ENCODE measurements at regions not wholly inside any gene's neighbourhood (a gene's known extent, or its start where the extent isn't known, plus 50 kb on each side); places are given as distances from the start of the nearest gene placed in this dataset.
A peak's percentile ranks its signal among the peaks of the same experiment; 100 is the strongest.

DNA sequence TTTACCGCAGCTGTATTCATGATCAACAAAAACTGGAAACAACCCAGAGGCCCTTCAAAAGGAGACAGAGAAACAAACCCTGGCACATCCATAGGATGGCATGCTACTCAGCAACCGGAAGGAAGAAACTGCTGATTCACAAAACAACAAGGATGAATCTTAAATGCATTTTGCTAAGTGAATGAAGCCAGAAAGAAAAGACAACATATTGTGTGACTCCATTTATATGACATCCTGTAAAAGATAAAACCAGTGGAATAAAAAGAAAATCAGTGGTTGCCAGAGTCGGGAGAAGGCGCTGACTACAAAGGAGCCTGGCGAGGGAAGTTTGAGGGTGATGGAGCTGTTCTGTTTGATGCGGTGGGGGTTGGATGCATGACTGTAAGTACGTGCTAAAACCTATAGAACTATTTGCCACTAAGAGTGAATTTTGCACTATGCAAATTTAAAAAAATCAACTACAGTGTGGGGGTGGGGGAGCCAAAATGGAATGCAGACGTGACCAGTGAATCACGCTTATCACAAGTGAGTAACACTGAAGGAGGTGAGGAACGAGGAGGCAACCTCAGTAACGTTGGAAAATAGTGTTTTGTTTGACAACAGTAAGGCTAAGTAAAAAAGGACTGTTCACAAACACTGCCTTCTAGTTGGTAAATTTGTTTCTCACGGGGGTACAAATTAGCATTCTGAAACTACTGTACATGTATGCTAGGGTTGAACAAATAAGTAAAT is 108.9 kb downstream of the INHBB start:
- Histone ChIP-seq H4K20me1 (ENCODE audit: low read length) (no peaks in the 10 kb centered on the region), H3K4me2 (ENCODE audit: low read length) (no peak overlapping the region), H3K36me3 (ENCODE audit: low read depth, low read length) (no peaks in the 10 kb centered on the region), H3F3A (ENCODE audit: low read length, unreplicated experiment) (no peaks in the 10 kb centered on the region), H2AFZ (ENCODE audit: low read length) (peak overlapping the region; percentile 33; the same call in 1 of the 2 replicates), H3K9me3 (ENCODE audit: low read length) (no peaks in the 10 kb centered on the region), H3K4me1 (ENCODE audit: insufficient read depth, low read length) (peaks cover 16% of the 10 kb centered on the region), H3K4me3 (ENCODE audit: low read length) (no peak overlapping the region), H3K27me3 (ENCODE audit: low read length) (no peaks in the 10 kb centered on the region), H3K9me2 (replicated peaks; ENCODE audit: low read length) (no peaks in the 10 kb centered on the region), H3K27ac (ENCODE audit: low read length) (no peak overlapping the region), H3K79me2 (ENCODE audit: low read length) (no peaks in the 10 kb centered on the region), H3K9ac (ENCODE audit: low read length) (no peak overlapping the region)
- DNase-seq, result peak; percentile 18
- BruUV-seq (replicated peaks), result no TSS peak
- ChIA-PET POLR2A (ENCODE audit: unreplicated experiment) (no interaction called here), CTCF (no interaction called here)
- ATAC-seq, result peak; percentile 37; the same call in 1 of the 2 replicates
- intact Hi-C loops (cut with micrococcal nuclease), result no loop called here
- TF ChIP-seq, protein P1, sequence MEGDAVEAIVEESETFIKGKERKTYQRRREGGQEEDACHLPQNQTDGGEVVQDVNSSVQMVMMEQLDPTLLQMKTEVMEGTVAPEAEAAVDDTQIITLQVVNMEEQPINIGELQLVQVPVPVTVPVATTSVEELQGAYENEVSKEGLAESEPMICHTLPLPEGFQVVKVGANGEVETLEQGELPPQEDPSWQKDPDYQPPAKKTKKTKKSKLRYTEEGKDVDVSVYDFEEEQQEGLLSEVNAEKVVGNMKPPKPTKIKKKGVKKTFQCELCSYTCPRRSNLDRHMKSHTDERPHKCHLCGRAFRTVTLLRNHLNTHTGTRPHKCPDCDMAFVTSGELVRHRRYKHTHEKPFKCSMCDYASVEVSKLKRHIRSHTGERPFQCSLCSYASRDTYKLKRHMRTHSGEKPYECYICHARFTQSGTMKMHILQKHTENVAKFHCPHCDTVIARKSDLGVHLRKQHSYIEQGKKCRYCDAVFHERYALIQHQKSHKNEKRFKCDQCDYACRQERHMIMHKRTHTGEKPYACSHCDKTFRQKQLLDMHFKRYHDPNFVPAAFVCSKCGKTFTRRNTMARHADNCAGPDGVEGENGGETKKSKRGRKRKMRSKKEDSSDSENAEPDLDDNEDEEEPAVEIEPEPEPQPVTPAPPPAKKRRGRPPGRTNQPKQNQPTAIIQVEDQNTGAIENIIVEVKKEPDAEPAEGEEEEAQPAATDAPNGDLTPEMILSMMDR (conservative IDR thresholded peaks at IDR 0.05; ENCODE audit: low read depth, low read length), result no peak
- TF ChIP-seq EZH2phosphoT487 (IDR thresholded peaks at IDR 0.05; ENCODE audit: borderline replicate concordance, low read length) (no peak), EZH2 (IDR thresholded peaks at IDR 0.05; ENCODE audit: low read length, unreplicated experiment) (no peak)

DNA sequence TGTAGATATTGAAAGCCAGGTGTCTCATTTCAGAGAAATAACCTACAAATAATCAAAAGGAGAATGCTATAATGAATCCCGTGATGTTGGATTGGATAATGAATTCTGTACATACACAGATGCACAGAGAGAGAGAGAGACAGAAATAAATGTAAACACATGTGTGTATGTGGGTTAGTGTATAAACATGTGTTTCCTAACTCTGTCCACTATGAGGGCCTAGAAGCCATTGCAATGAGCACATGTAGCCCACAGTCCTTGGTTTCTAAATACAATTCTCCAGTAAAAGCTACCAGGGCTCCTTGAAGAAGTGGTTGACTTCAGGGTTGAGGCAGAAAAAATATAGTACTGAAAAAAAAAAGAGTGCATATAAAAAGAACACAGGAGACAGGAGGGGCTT is 109.5 kb downstream of the INHBB start:
- Histone ChIP-seq H3F3A (ENCODE audit: low read length, unreplicated experiment) (no peaks in the 10 kb centered on the region), H3K9me2 (replicated peaks; ENCODE audit: low read length) (no peaks in the 10 kb centered on the region), H3K4me3 (ENCODE audit: low read length) (no peak overlapping the region), H3K27ac (ENCODE audit: low read length) (no peak overlapping the region), H3K9me3 (ENCODE audit: low read length) (no peaks in the 10 kb centered on the region), H3K27me3 (ENCODE audit: low read length) (no peaks in the 10 kb centered on the region), H3K4me2 (ENCODE audit: low read length) (no peak overlapping the region), H2AFZ (ENCODE audit: low read length) (peak overlapping the region; percentile 33; the same call in 1 of the 2 replicates), H3K4me1 (ENCODE audit: insufficient read depth, low read length) (peaks cover 16% of the 10 kb centered on the region), H3K9ac (ENCODE audit: low read length) (no peak overlapping the region), H4K20me1 (ENCODE audit: low read length) (no peaks in the 10 kb centered on the region), H3K36me3 (ENCODE audit: low read depth, low read length) (no peaks in the 10 kb centered on the region), H3K79me2 (ENCODE audit: low read length) (no peaks in the 10 kb centered on the region)
- DNase-seq (no peak), ATAC-seq (no peak)
- CTCF ChIA-PET, result no interaction called here
- POLR2A ChIA-PET (ENCODE audit: unreplicated experiment), result no interaction called here
- TF ChIP-seq, protein P1 (conservative IDR thresholded peaks at IDR 0.05; ENCODE audit: low read depth, low read length), result no peak
- TF ChIP-seq EZH2phosphoT487 (IDR thresholded peaks at IDR 0.05; ENCODE audit: borderline replicate concordance, low read length) (no peak), EZH2 (IDR thresholded peaks at IDR 0.05; ENCODE audit: low read length, unreplicated experiment) (no peak)
- no TSS peak for BruUV-seq (replicated peaks)
- intact Hi-C loops (cut with micrococcal nuclease), result no loop called here

DNA sequence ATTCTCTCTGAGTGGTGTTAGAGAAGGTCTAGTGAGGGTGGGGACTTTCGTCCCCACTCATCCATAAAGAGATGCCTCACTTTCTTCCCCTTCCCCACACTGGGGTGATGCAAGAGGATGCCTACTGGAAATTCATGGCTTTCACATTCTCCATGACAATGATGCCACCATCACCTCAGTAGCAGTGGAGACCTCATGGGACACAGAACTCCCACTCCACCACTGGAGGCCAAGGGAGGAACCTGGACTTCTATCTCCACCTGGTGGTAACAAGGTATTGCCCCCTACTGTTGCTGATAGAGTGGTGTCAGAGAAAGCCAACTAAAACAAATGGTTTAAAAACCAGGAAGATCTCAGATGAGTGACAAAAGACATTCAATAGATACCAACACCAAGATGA is 110.9 kb downstream of the INHBB start:
- no peak overlapping the region for H3K27ac ChIP-seq (ENCODE audit: low read length)
- intact Hi-C loops (cut with micrococcal nuclease), result no loop called here
- POLR2A ChIA-PET (ENCODE audit: unreplicated experiment), result no interaction called here
- TF ChIP-seq EZH2 (IDR thresholded peaks at IDR 0.05; ENCODE audit: low read length, unreplicated experiment) (no peak), EZH2phosphoT487 (IDR thresholded peaks at IDR 0.05; ENCODE audit: borderline replicate concordance, low read length) (no peak)
- TF ChIP-seq, protein P1 (conservative IDR thresholded peaks at IDR 0.05; ENCODE audit: low read depth, low read length), result peak; percentile 69
- peaks cover 16% of the 10 kb centered on the region for H3K4me1 ChIP-seq (ENCODE audit: insufficient read depth, low read length)
- H3K9me2 ChIP-seq (replicated peaks; ENCODE audit: low read length), result no peaks in the 10 kb centered on the region
- BruUV-seq (replicated peaks), result no TSS peak
- H3K4me3 ChIP-seq (ENCODE audit: low read length), result no peak overlapping the region
- H3K27me3 ChIP-seq (ENCODE audit: low read length), result no peaks in the 10 kb centered on the region
- H3K9ac ChIP-seq (ENCODE audit: low read length), result no peak overlapping the region
- CTCF ChIA-PET, result no interaction called here
- no peaks in the 10 kb centered on the region for H3K79me2 ChIP-seq (ENCODE audit: low read length)
- H3F3A ChIP-seq (ENCODE audit: low read length, unreplicated experiment), result no peaks in the 10 kb centered on the region
- H3K9me3 ChIP-seq (ENCODE audit: low read length), result no peaks in the 10 kb centered on the region
- H3K4me2 ChIP-seq (ENCODE audit: low read length), result no peak overlapping the region
- H4K20me1 ChIP-seq (ENCODE audit: low read length), result no peaks in the 10 kb centered on the region
- H2AFZ ChIP-seq (ENCODE audit: low read length), result no peak overlapping the region
- DNase-seq, result peak; percentile 55
- peak; percentile 48; the same call in 1 of the 2 replicates for ATAC-seq
- H3K36me3 ChIP-seq (ENCODE audit: low read depth, low read length), result no peaks in the 10 kb centered on the region

All from PC-3 (cell line).